Stimulated activated CD8-positive, alpha-beta memory T cell treated with anti-CD3 and anti-CD28 coated beads, Interleukin-12 subunit alpha, Interleukin-12 subunit beta, amount 100 ng/mL, for 1 hour (primary cell): ENCODE measurements at regions not wholly inside any gene's neighbourhood (a gene's known extent, or its start where the extent isn't known, plus 50 kb on each side); places are given as distances from the start of the nearest gene placed in this dataset.

Experiments used
- DNase-seq: peaks from one replicate; pipeline ENCODE4 v3.0.0-alpha.2; 2020; ENCODE audit warnings: low read depth

- DNase-seq = no peak
Observed at GRCh38 chr13:74200081-74200480, 65.9 kb upstream of the KLF12 start.

- DNase-seq = no peak
Observed at GRCh38 chr13:74197677-74198429, 63.6 kb upstream of the KLF12 start.

- DNase-seq = no peak
Observed at GRCh38 chr13:74194846-74195245, 60.6 kb upstream of the KLF12 start.

- no peak for DNase-seq
Observed at GRCh38 chr13:74193391-74193790, 59.2 kb upstream of the KLF12 start.

- DNase-seq = no peak
Observed at GRCh38 chr13:74191410-74191809, 57.2 kb upstream of the KLF12 start.

GRCh38 chr13:74190999-74191398 lies 56.8 kb upstream of the KLF12 start:
- no peak for DNase-seq

GRCh38 chr13:74187564-74187963 lies 53.4 kb upstream of the KLF12 start:
- no peak for DNase-seq

- no peak for DNase-seq
Observed at GRCh38 chr13:74184283-74184682, 50.1 kb upstream of the KLF12 start.
